Muscle of leg (tissue), 3 donors: ENCODE measurements at regions not wholly inside any gene's neighbourhood (a gene's known extent, or its start where the extent isn't known, plus 50 kb on each side); places are given as distances from the start of the nearest gene placed in this dataset.

Source experiments
- DNase-seq: peaks from one replicate; pipeline ENCODE4 v3.0.0; 2013
- H3K27ac ChIP-seq: one replicate; pipeline ENCODE4 v1.5.1; 2013; ENCODE audit warnings: mild to moderate bottlenecking, low read length, control low read depth
- H3K27me3 ChIP-seq: one replicate; pipeline ENCODE4 v1.6.1; 2013; ENCODE audit warnings: low read length; ENCODE audit not compliant: control insufficient read depth, insufficient read depth
- H3K36me3 ChIP-seq: one replicate; pipeline ENCODE4 v1.6.1; 2013; ENCODE audit warnings: low read length; ENCODE audit not compliant: control insufficient read depth, insufficient read depth
- H3K4me1 ChIP-seq: one replicate; pipeline ENCODE4 v1.6.1; 2013; ENCODE audit warnings: low read length; ENCODE audit not compliant: control insufficient read depth, insufficient read depth
- H3K4me3 ChIP-seq: one replicate; pipeline ENCODE4 v1.5.1; 2013; ENCODE audit warnings: low read length, control low read depth
- H3K9me3 ChIP-seq: replicated peaks from 2 replicates; pipeline ENCODE4 v1.6.1; 2013; ENCODE audit warnings: low read depth, low read length; ENCODE audit not compliant: control insufficient read depth
- WGBS: methylation state at CpG from one replicate; pipeline ENCODE4 v1.1.5; 2013; ENCODE audit warnings: missing lambda C conversion rate; ENCODE audit not compliant: insufficient coverage; 5-methylcytosine and 5-hydroxymethylcytosine counted together

DNA sequence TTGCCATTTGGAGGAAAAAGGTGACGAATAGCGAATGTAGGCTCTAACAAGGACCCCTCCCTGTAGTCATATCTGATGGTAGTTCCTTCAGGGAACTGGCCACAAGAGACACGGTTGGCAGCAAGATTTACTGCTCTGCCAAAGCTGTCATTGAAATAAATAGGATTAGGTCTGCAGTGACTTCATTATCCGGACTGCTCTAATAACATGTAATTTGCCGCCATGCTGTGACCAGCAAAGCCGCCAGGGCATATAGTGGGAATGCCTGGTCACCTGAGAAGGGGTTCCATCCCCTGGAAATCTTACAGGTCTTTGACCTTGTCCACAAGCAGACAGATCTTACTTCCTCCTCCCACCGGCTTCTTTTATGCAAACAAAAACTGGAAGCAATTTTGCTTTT is 59.4 kb upstream of the LAPTM4A start:
- Histone ChIP-seq H3K9me3 (peaks cover 4% of the 10 kb centered on the region), H3K27ac (no peak overlapping the region), H3K27me3 (peaks cover 4% of the 10 kb centered on the region), H3K36me3 (no peaks in the 10 kb centered on the region), H3K4me1 (peaks cover 2% of the 10 kb centered on the region), H3K4me3 (no peak overlapping the region)
- 49% methylated on average over 5 of the region's 7 CpGs for WGBS
- DNase-seq, result no peak

DNA sequence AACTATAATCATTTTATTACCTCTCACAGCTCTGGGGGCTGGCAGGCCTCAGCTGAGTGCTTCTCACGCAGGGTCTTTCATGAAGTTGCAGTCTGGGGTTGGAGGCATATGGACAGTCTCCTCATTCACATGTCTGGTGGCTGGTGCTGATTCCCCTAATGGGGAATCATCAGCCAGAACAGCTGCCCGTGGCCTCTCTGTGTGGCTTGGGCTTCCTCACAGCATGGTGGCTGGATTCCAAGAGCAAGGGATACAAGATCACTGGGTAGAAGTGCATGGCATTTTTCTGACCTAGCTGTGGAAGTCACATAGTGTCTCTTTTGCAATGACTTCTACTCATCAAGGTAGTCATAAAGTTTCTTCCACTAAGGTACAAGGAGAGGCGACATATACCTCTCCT is 59.0 kb upstream of the LAPTM4A start:
- H3K36me3 ChIP-seq, result no peaks in the 10 kb centered on the region
- H3K27me3 ChIP-seq, result peaks cover 4% of the 10 kb centered on the region
- H3K4me3 ChIP-seq, result no peak overlapping the region
- DNase-seq, result no peak
- WGBS, result 69% methylated on average over 2 of the region's 3 CpGs
- no peak overlapping the region for H3K27ac ChIP-seq
- H3K4me1 ChIP-seq, result peaks cover 2% of the 10 kb centered on the region
- H3K9me3 ChIP-seq, result peaks cover 4% of the 10 kb centered on the region

DNA sequence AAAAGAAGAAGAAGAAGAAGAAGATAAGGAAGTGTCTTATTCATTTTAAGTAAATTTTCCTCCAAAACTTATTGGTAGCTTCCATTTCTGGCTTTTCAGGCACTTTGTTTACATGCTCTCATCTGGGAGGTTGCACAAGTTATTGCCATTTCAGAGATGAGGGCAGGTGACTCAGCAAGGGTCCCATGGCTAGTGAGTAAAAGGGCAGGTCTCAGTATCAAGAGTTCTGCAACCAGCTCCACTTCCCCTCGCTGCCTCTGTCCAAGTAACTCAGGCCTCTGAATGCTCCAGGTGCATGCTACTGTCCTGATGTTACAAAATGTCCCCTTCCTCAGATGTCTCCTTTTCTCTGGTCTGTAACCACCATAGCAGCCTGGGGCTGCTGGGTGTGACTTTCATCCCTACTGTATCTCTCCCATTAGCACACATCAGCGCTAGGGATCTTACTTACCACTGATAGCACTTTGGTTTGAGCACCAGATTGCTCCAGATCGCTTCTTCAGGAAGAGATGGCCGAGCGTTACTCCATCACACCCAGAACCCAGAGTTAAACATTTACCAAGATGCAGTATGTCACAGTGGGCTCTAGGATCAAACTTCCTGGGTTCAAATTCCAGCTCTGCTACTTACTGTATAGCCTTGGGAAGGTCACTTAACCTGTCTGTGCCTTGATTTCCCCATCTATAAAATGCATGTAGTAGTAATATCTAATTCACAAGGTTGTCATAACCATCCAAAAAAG is 57.4 kb upstream of the LAPTM4A start:
- no peak overlapping the region for H3K4me3 ChIP-seq
- H3K27me3 ChIP-seq, result peaks cover 4% of the 10 kb centered on the region
- H3K9me3 ChIP-seq, result peaks cover 4% of the 10 kb centered on the region
- no peak for DNase-seq
- peaks cover 2% of the 10 kb centered on the region for H3K4me1 ChIP-seq
- WGBS, result 90% methylated on average over 2 of the region's 5 CpGs
- H3K27ac ChIP-seq, result no peak overlapping the region
- H3K36me3 ChIP-seq, result no peaks in the 10 kb centered on the region

DNA sequence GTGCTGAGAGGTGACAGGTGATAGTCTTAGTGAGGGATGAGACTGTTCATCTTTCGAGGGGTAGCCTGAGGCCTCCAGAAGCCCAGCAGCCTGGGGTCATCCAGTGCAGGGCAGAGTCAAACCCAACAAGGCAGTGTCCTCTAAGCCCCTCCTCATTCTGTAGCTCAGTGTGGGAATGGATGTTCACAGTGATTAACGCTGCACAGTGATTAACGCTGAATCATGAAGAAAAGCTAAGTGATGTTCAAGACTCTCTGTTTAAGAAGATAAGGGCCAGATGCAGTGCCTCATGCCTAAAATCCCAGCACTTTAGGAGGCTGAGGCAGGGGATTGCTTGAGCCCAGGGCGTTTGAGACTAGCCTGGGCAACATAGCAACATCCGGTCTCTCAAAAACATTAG is 56.3 kb upstream of the LAPTM4A start:
- H3K4me3 ChIP-seq, result no peak overlapping the region
- peaks cover 4% of the 10 kb centered on the region for H3K9me3 ChIP-seq
- H3K27ac ChIP-seq, result no peak overlapping the region
- 75% methylated on average over 3 of the region's 5 CpGs for WGBS
- H3K4me1 ChIP-seq, result peaks cover 2% of the 10 kb centered on the region
- no peaks in the 10 kb centered on the region for H3K36me3 ChIP-seq
- H3K27me3 ChIP-seq, result peaks cover 4% of the 10 kb centered on the region
- no peak for DNase-seq

DNA sequence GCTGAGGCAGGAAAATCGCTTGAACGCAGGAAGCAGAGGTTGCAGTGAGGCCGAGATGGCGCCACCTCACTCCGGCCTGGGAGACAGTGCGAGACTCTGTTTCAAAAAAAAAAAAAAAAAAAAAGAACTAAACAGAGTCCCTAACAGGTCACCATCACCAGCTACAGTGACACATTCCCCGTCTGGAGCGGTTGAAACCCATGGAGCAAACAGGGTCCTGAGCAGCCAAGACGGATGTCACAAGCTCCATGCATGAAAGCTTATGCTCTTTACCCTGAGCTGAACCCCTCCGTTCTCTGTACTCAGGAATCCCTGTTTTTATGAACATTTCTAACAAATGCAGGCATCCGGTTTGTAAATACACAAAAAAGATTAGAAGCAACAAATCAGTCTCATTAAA is 55.9 kb upstream of the LAPTM4A start:
- H3K4me1 ChIP-seq, result peaks cover 2% of the 10 kb centered on the region
- H3K27ac ChIP-seq, result no peak overlapping the region
- no peaks in the 10 kb centered on the region for H3K36me3 ChIP-seq
- H3K27me3 ChIP-seq, result peaks cover 4% of the 10 kb centered on the region
- no peak overlapping the region for H3K4me3 ChIP-seq
- 100% methylated on average over 3 of the region's 11 CpGs for WGBS
- peaks cover 4% of the 10 kb centered on the region for H3K9me3 ChIP-seq
- DNase-seq, result no peak

DNA sequence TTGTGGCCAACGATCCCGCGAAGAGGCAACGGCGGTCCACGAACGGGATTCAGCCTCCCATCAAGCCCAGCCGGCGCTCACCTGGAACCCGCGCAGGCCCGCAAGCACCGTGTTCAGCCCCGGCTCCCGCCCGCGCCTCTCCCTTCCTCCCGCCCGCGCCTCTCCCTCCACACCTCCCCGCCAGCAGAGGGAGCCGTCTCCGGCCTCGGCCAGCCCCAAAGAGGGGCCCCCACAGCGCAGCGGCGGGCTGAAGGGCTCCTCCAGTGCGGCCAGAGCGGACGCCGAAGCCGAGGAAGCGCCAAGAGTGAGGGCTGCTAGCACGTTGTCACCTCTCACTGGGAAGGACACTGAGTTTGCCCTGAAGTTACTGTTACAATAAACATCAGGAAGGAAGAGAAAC is 55.3 kb upstream of the LAPTM4A start:
- Histone ChIP-seq H3K9me3 (peaks cover 10% of the 10 kb centered on the region), H3K27me3 (peaks cover 4% of the 10 kb centered on the region), H3K27ac (no peak overlapping the region), H3K4me3 (peak overlapping the region; percentile 8), H3K4me1 (peaks cover 2% of the 10 kb centered on the region), H3K36me3 (no peaks in the 10 kb centered on the region)
- 6% methylated on average over 33 of the region's 34 CpGs for WGBS
- no peak for DNase-seq

DNA sequence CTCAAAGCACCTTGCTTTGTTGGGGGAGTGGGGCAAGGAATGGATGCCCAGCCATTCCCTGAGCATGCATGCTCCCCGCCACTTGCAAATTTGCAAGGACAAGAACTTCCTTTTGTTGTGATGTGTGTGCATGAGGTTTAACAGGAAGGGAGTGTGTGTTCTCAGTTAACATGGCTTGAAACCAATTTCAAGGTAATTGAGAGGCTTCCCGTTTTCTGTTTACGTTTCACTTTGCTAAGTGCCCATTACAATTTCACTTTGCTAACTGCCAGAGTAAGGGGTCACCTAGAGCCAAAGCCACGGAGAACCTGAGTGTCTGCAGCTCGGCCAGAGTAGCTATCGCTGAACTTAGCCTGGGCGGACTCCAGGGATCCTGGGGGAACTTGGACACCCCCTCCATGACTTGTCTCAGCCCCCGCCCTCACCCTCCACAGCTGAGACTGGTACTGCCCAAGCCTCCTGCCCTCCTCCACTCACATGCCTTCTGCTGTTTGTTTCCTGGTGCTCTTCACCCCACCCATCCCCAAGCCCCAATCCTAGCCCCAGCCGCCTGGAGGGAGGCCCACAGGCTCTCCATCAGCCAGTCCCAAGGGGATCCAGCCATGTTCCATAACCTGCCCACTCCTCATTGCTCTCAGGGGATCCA is 53.6 kb upstream of the LAPTM4A start:
- peaks cover 16% of the 10 kb centered on the region for H3K9me3 ChIP-seq
- no peaks in the 10 kb centered on the region for H3K36me3 ChIP-seq
- H3K27ac ChIP-seq, result no peak overlapping the region
- H3K4me1 ChIP-seq, result no peaks in the 10 kb centered on the region
- H3K4me3 ChIP-seq, result no peak overlapping the region
- 58% methylated on average over 9 of the region's 9 CpGs for WGBS
- DNase-seq, result no peak
- peaks cover 4% of the 10 kb centered on the region for H3K27me3 ChIP-seq

DNA sequence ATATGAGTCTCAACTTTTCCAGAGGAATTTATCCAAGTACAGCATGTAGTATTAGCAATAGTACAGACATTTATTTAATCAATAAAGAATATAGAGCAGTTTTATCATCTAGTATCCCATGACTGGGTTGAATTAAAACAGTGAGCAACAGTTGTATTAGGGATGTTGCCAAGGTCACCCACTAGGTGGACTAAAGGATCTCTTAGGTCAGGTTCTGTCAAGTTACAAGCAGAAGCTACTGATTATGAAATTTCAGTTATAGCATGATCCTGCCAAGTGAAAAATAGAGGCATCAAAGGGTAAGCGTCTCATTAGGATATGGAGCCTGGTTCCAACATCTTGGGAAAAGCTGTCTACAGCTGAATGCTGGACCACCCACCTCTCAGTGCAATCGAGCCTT is 52.1 kb upstream of the LAPTM4A start:
- WGBS, result 50% methylated on average over 2 of the region's 2 CpGs
- peaks cover 4% of the 10 kb centered on the region for H3K27me3 ChIP-seq

More for the DNA sequence above, 52.1 kb upstream of the LAPTM4A start:
- Histone ChIP-seq H3K9me3 (peaks cover 16% of the 10 kb centered on the region), H3K4me3 (no peak overlapping the region), H3K36me3 (no peaks in the 10 kb centered on the region), H3K27ac (no peak overlapping the region), H3K4me1 (no peaks in the 10 kb centered on the region)
- DNase-seq, result no peak
